Lower leg skin (tissue), 3 donors: ENCODE measurements at regions not wholly inside any gene's neighbourhood (a gene's known extent, or its start where the extent isn't known, plus 50 kb on each side); places are given as distances from the start of the nearest gene placed in this dataset.

ENCODE experiments used
- POLR2A ChIP-seq, 2 donors: fragments of 450-650 bp; IDR thresholded peaks; one replicate each; pipeline ENCODE4 v1.6.1; 2016 to 2017; ENCODE audit warnings: antibody characterized with exemption in 2 of 2, mild to moderate bottlenecking in 1 of 2, moderate library complexity in 1 of 2
- TF ChIP-seq, protein P1 (sequence below), 3 donors: fragments of 450-650 bp; IDR thresholded peaks; one replicate each; pipeline ENCODE4 v1.5.1; 2016; ENCODE audit warnings: antibody characterized with exemption in 3 of 3, mild to moderate bottlenecking in 3 of 3, moderate library complexity in 2 of 3

DNA sequence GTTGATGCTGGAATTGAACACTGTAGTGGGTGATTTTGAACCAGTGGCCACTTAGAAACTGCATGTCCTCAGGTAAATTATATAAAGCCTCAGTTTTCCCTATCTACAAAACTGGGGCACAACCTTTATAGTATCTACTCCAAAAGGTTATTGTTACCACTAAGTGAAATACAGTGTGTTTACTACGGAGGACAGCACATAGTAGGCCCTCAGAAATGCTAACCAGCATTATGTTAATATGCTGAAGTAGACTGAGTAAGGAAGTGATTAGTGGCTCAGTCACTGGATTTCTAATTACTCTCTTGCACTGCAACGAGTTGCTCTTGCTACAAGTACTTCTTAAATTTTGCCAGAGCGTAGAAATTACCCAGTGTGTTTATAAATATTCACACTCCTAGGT, 139.5 kb downstream of the HAUS1 start:
- TF ChIP-seq POLR2A (IDR thresholded peaks at IDR 0.05), result no peak
- TF ChIP-seq, protein P1, sequence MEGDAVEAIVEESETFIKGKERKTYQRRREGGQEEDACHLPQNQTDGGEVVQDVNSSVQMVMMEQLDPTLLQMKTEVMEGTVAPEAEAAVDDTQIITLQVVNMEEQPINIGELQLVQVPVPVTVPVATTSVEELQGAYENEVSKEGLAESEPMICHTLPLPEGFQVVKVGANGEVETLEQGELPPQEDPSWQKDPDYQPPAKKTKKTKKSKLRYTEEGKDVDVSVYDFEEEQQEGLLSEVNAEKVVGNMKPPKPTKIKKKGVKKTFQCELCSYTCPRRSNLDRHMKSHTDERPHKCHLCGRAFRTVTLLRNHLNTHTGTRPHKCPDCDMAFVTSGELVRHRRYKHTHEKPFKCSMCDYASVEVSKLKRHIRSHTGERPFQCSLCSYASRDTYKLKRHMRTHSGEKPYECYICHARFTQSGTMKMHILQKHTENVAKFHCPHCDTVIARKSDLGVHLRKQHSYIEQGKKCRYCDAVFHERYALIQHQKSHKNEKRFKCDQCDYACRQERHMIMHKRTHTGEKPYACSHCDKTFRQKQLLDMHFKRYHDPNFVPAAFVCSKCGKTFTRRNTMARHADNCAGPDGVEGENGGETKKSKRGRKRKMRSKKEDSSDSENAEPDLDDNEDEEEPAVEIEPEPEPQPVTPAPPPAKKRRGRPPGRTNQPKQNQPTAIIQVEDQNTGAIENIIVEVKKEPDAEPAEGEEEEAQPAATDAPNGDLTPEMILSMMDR (IDR thresholded peaks at IDR 0.05), result no peak
